ENCODE measurements at regions not wholly inside any gene's neighbourhood (a gene's known extent, or its start where the extent isn't known, plus 50 kb on each side); places are given as distances from the start of the nearest gene placed in this dataset.
"Not testable (repeated sequence)": the region's sequence is repeated elsewhere in the genome, so short reads cannot be mapped to it uniquely, and the experiment has no call there.

- Mint-ChIP-seq H3K36me3 (ENCODE audit: insufficient read depth) (no peaks in the 10 kb centered on the region), H3K9me3 (peaks cover 27% of the 10 kb centered on the region), H3K4me3 (no peak overlapping the region), H3K27me3 (no peaks in the 10 kb centered on the region), H3K27ac (ENCODE audit: low read depth) (no peak overlapping the region), H3K4me1 (no peaks in the 10 kb centered on the region)
- ATAC-seq (replicated peaks; ENCODE audit: extremely low read depth, poor library complexity, severe bottlenecking) (no peak), DNase-seq (ENCODE audit: low spot score in 2 of 2) (no peak)
Observed at GRCh38 chr2:4980995-4981394, 711.2 kb upstream of the SOX11 start.

GRCh38 chr2:4981802-4982409 lies 710.3 kb upstream of the SOX11 start:
- peaks cover 27% of the 10 kb centered on the region for H3K9me3 Mint-ChIP-seq
- no peak overlapping the region for H3K4me3 Mint-ChIP-seq
- DNase-seq (ENCODE audit: low spot score in 2 of 2) (no peak), ATAC-seq (replicated peaks; ENCODE audit: extremely low read depth, poor library complexity, severe bottlenecking) (no peak)
- H3K4me1 Mint-ChIP-seq = no peaks in the 10 kb centered on the region
- no peaks in the 10 kb centered on the region for H3K36me3 Mint-ChIP-seq (ENCODE audit: insufficient read depth)
- H3K27me3 Mint-ChIP-seq = no peaks in the 10 kb centered on the region
- no peak overlapping the region for H3K27ac Mint-ChIP-seq (ENCODE audit: low read depth)

GRCh38 chr2:4988444-4988843 lies 703.7 kb upstream of the SOX11 start:
- not testable (repeated sequence) for ATAC-seq (replicated peaks; ENCODE audit: extremely low read depth, poor library complexity, severe bottlenecking); H3K4me1 Mint-ChIP-seq; H3K36me3 Mint-ChIP-seq (ENCODE audit: insufficient read depth); H3K4me3 Mint-ChIP-seq; H3K27ac Mint-ChIP-seq (ENCODE audit: low read depth); H3K27me3 Mint-ChIP-seq; DNase-seq (ENCODE audit: low spot score in 2 of 2)
- peaks cover 19% of the 10 kb centered on the region for H3K9me3 Mint-ChIP-seq

GRCh38 chr2:4992226-4992625 lies 700.0 kb upstream of the SOX11 start:
- no peaks in the 10 kb centered on the region for H3K27me3 Mint-ChIP-seq
- ATAC-seq (replicated peaks; ENCODE audit: extremely low read depth, poor library complexity, severe bottlenecking) = no peak
- H3K4me3 Mint-ChIP-seq = no peak overlapping the region
- no peak overlapping the region for H3K27ac Mint-ChIP-seq (ENCODE audit: low read depth)
- no peak for DNase-seq (ENCODE audit: low spot score in 2 of 2)
- no peaks in the 10 kb centered on the region for H3K4me1 Mint-ChIP-seq
- H3K36me3 Mint-ChIP-seq (ENCODE audit: insufficient read depth) = no peaks in the 10 kb centered on the region
- peaks cover 17% of the 10 kb centered on the region for H3K9me3 Mint-ChIP-seq

GRCh38 chr2:4995466-4995865 lies 696.7 kb upstream of the SOX11 start:
- peaks cover 17% of the 10 kb centered on the region for H3K9me3 Mint-ChIP-seq
- no peak overlapping the region for H3K4me3 Mint-ChIP-seq
- no peak overlapping the region for H3K27ac Mint-ChIP-seq (ENCODE audit: low read depth)
- DNase-seq (ENCODE audit: low spot score in 2 of 2) (no peak), ATAC-seq (replicated peaks; ENCODE audit: extremely low read depth, poor library complexity, severe bottlenecking) (no peak)
- no peaks in the 10 kb centered on the region for H3K27me3 Mint-ChIP-seq
- no peaks in the 10 kb centered on the region for H3K36me3 Mint-ChIP-seq (ENCODE audit: insufficient read depth)
- H3K4me1 Mint-ChIP-seq = no peaks in the 10 kb centered on the region

GRCh38 chr2:5007596-5007995 lies 684.6 kb upstream of the SOX11 start:
- Mint-ChIP-seq H3K4me3 (no peak overlapping the region), H3K9me3 (peaks cover 37% of the 10 kb centered on the region), H3K27me3 (no peaks in the 10 kb centered on the region), H3K27ac (ENCODE audit: low read depth) (no peak overlapping the region), H3K4me1 (no peaks in the 10 kb centered on the region), H3K36me3 (ENCODE audit: insufficient read depth) (no peaks in the 10 kb centered on the region)
- DNase-seq (ENCODE audit: low spot score in 2 of 2) = no peak
- no peak for ATAC-seq (replicated peaks; ENCODE audit: extremely low read depth, poor library complexity, severe bottlenecking)

- Mint-ChIP-seq H3K9me3 (peaks cover 26% of the 10 kb centered on the region), H3K4me1 (no peaks in the 10 kb centered on the region), H3K4me3 (no peak overlapping the region), H3K36me3 (ENCODE audit: insufficient read depth) (no peaks in the 10 kb centered on the region), H3K27me3 (no peaks in the 10 kb centered on the region), H3K27ac (ENCODE audit: low read depth) (no peak overlapping the region)
- no peak for DNase-seq (ENCODE audit: low spot score in 2 of 2)
- ATAC-seq (replicated peaks; ENCODE audit: extremely low read depth, poor library complexity, severe bottlenecking) = no peak
Observed at GRCh38 chr2:5019324-5019723, 672.9 kb upstream of the SOX11 start.

GRCh38 chr2:5020116-5020875 lies 671.9 kb upstream of the SOX11 start:
- no peaks in the 10 kb centered on the region for H3K27me3 Mint-ChIP-seq
- no peak overlapping the region for H3K27ac Mint-ChIP-seq (ENCODE audit: low read depth)
- H3K9me3 Mint-ChIP-seq = peaks cover 25% of the 10 kb centered on the region
- no peaks in the 10 kb centered on the region for H3K36me3 Mint-ChIP-seq (ENCODE audit: insufficient read depth)
- H3K4me3 Mint-ChIP-seq = no peak overlapping the region
- H3K4me1 Mint-ChIP-seq = no peaks in the 10 kb centered on the region
- no peak for DNase-seq (ENCODE audit: low spot score in 2 of 2)
- no peak for ATAC-seq (replicated peaks; ENCODE audit: extremely low read depth, poor library complexity, severe bottlenecking)

GRCh38 chr2:5021136-5021535 lies 671.0 kb upstream of the SOX11 start:
- no peak overlapping the region for H3K27ac Mint-ChIP-seq (ENCODE audit: low read depth)
- ATAC-seq (replicated peaks; ENCODE audit: extremely low read depth, poor library complexity, severe bottlenecking) = no peak
- no peak overlapping the region for H3K4me3 Mint-ChIP-seq
- no peaks in the 10 kb centered on the region for H3K27me3 Mint-ChIP-seq
- peaks cover 25% of the 10 kb centered on the region for H3K9me3 Mint-ChIP-seq
- no peaks in the 10 kb centered on the region for H3K4me1 Mint-ChIP-seq
- no peak for DNase-seq (ENCODE audit: low spot score in 2 of 2)
- no peaks in the 10 kb centered on the region for H3K36me3 Mint-ChIP-seq (ENCODE audit: insufficient read depth)

- Mint-ChIP-seq H3K4me1 (no peaks in the 10 kb centered on the region), H3K27ac (ENCODE audit: low read depth) (no peak overlapping the region), H3K27me3 (no peaks in the 10 kb centered on the region), H3K4me3 (no peak overlapping the region), H3K9me3 (peaks cover 24% of the 10 kb centered on the region), H3K36me3 (ENCODE audit: insufficient read depth) (no peaks in the 10 kb centered on the region)
- DNase-seq (ENCODE audit: low spot score in 2 of 2) = no peak
- no peak for ATAC-seq (replicated peaks; ENCODE audit: extremely low read depth, poor library complexity, severe bottlenecking)
Observed at GRCh38 chr2:5022061-5022460, 670.1 kb upstream of the SOX11 start.

- peaks cover 24% of the 10 kb centered on the region for H3K9me3 Mint-ChIP-seq
- ATAC-seq (replicated peaks; ENCODE audit: extremely low read depth, poor library complexity, severe bottlenecking); H3K4me3 Mint-ChIP-seq; H3K27me3 Mint-ChIP-seq; H3K4me1 Mint-ChIP-seq; H3K27ac Mint-ChIP-seq (ENCODE audit: low read depth); DNase-seq (ENCODE audit: low spot score in 2 of 2); H3K36me3 Mint-ChIP-seq (ENCODE audit: insufficient read depth): not testable (repeated sequence)
Observed at GRCh38 chr2:5022708-5023635, 669.2 kb upstream of the SOX11 start.

GRCh38 chr2:5026571-5027234 lies 665.5 kb upstream of the SOX11 start:
- Mint-ChIP-seq H3K36me3 (ENCODE audit: insufficient read depth) (no peaks in the 10 kb centered on the region), H3K4me1 (no peaks in the 10 kb centered on the region), H3K9me3 (peaks cover 30% of the 10 kb centered on the region), H3K27ac (ENCODE audit: low read depth) (no peak overlapping the region), H3K27me3 (no peaks in the 10 kb centered on the region), H3K4me3 (no peak overlapping the region)
- ATAC-seq (replicated peaks; ENCODE audit: extremely low read depth, poor library complexity, severe bottlenecking) (no peak), DNase-seq (ENCODE audit: low spot score in 2 of 2) (no peak)
